ENCODE measurements at regions not wholly inside any gene's neighbourhood (a gene's known extent, or its start where the extent isn't known, plus 50 kb on each side); places are given as distances from the start of the nearest gene placed in this dataset.

GRCh38 chr18:67117804-67118203 lies 398.7 kb downstream of the DSEL start:
- no peak for TF ChIP-seq CTCF (IDR thresholded peaks at IDR 0.05)
- TF ChIP-seq EP300 (IDR thresholded peaks at IDR 0.05) = no peak
